ENCODE measurements at regions not wholly inside any gene's neighbourhood (a gene's known extent, or its start where the extent isn't known, plus 50 kb on each side); places are given as distances from the start of the nearest gene placed in this dataset.

- no peak for TF ChIP-seq POLR2A (IDR thresholded peaks at IDR 0.05; ENCODE audit: low read length)
- TF ChIP-seq GATA1 (IDR thresholded peaks at IDR 0.05; ENCODE audit: low read depth, low read length): no peak
Measured at GRCh38 chr2:104447831-104448434, 406.0 kb upstream of the POU3F3 start.
